Neuronal stem cell (in vitro differentiated cells): ENCODE measurements at regions not wholly inside any gene's neighbourhood (a gene's known extent, or its start where the extent isn't known, plus 50 kb on each side); places are given as distances from the start of the nearest gene placed in this dataset.

ENCODE experiments used
- DNase-seq: peaks from one replicate; pipeline ENCODE4 v3.0.0-alpha.2; 2013; ENCODE audit warnings: low spot score
- H2AFZ ChIP-seq: one replicate; pipeline ENCODE4 v1.6.1; 2013; ENCODE audit warnings: mild to moderate bottlenecking, low read length, inconsistent platforms
- H2AK5ac ChIP-seq: 2 replicates; pipeline ENCODE4 v1.6.1; 2013; ENCODE audit warnings: low read depth, mild to moderate bottlenecking, inconsistent platforms, low read length, moderate library complexity, mixed read lengths
- H2BK120ac ChIP-seq: 2 replicates; pipeline ENCODE4 v1.6.1; 2013; ENCODE audit warnings: low read depth, mild to moderate bottlenecking, inconsistent platforms, low read length, moderate library complexity, mixed read lengths
- H2BK12ac ChIP-seq: one replicate; pipeline ENCODE4 v1.6.1; 2013; ENCODE audit warnings: low read length, inconsistent platforms
- H2BK15ac ChIP-seq: 2 replicates; pipeline ENCODE4 v1.6.1; 2013; ENCODE audit warnings: mild to moderate bottlenecking, low read length, inconsistent platforms, mixed read lengths
- H2BK5ac ChIP-seq: one replicate; pipeline ENCODE4 v1.6.1; 2013; ENCODE audit warnings: inconsistent platforms, mild to moderate bottlenecking, low read length, moderate library complexity
- H3K14ac ChIP-seq: one replicate; pipeline ENCODE4 v1.6.1; 2013; ENCODE audit warnings: low read length, inconsistent platforms
- H3K18ac ChIP-seq: 2 replicates; pipeline ENCODE4 v1.6.1; 2013; ENCODE audit warnings: low read length, inconsistent platforms
- H3K23ac ChIP-seq: 2 replicates; pipeline ENCODE4 v1.6.1; 2013; ENCODE audit warnings: low read depth, mild to moderate bottlenecking, mixed read lengths, low read length, inconsistent platforms; ENCODE audit not compliant: poor library complexity
- H3K27ac ChIP-seq: replicated peaks from 3 replicates; pipeline ENCODE4 v1.5.1; 2013; ENCODE audit warnings: low read length, inconsistent platforms
- H3K27me3 ChIP-seq, 3 experiments: 2 replicates each; pipeline ENCODE4 v1.6.1; 2013; ENCODE audit warnings: low read length in 3 of 3, mild to moderate bottlenecking in 2 of 3, inconsistent platforms in 1 of 3, low read depth in 1 of 3, mixed read lengths in 1 of 3, moderate library complexity in 1 of 3; ENCODE audit not compliant: control insufficient read depth in 3 of 3, insufficient read depth in 3 of 3
- H3K36me3 ChIP-seq, 2 donors: replicated peaks in 1 of 2; 2 replicates each; pipeline ENCODE4 v1.6.1; 2013; ENCODE audit warnings: low read length in 2 of 2; ENCODE audit not compliant: control insufficient read depth in 2 of 2, insufficient read depth in 2 of 2
- H3K4ac ChIP-seq: 2 replicates; pipeline ENCODE4 v1.6.1; 2013; ENCODE audit warnings: inconsistent platforms, mild to moderate bottlenecking, low read length, moderate library complexity
- H3K4me1 ChIP-seq, 2 donors: 1 replicate in 1 of 2; 2 replicates in 1 of 2; pipeline ENCODE4 v1.6.1; 2013; ENCODE audit warnings: low read length in 2 of 2, low read depth in 1 of 2; ENCODE audit not compliant: control insufficient read depth in 2 of 2, insufficient read depth in 1 of 2
- H3K4me2 ChIP-seq: one replicate; pipeline ENCODE4 v1.6.1; 2013; ENCODE audit warnings: mild to moderate bottlenecking, low read length, inconsistent platforms; ENCODE audit not compliant: insufficient read depth, poor library complexity, severe bottlenecking
- H3K4me3 ChIP-seq, 2 donors: 2 replicates each; pipeline ENCODE4 v1.5.1; 2013; ENCODE audit warnings: low read length in 2 of 2, mild to moderate bottlenecking in 2 of 2, inconsistent platforms in 1 of 2, moderate library complexity in 1 of 2
- H3K79me1 ChIP-seq: one replicate; pipeline ENCODE4 v1.6.1; 2013; ENCODE audit warnings: low read depth, mild to moderate bottlenecking, inconsistent platforms, low read length, moderate library complexity
- H3K9ac ChIP-seq: one replicate; pipeline ENCODE4 v1.6.1; 2013; ENCODE audit warnings: mild to moderate bottlenecking, low read depth, low read length, inconsistent platforms; ENCODE audit not compliant: poor library complexity
- H3K9me3 ChIP-seq, 2 donors: replicated peaks in 1 of 2; 2 replicates each; pipeline versions ENCODE3 to v1.6.1; 2013; ENCODE audit warnings: low read length in 2 of 2, mild to moderate bottlenecking in 2 of 2, inconsistent platforms in 1 of 2, low read depth in 1 of 2, mixed read lengths in 1 of 2, moderate library complexity in 1 of 2; ENCODE audit not compliant: control insufficient read depth in 2 of 2, insufficient read depth in 1 of 2
- H4K8ac ChIP-seq: one replicate; pipeline ENCODE4 v1.6.1; 2013; ENCODE audit warnings: low read depth, mild to moderate bottlenecking, inconsistent platforms, low read length, moderate library complexity
- H4K91ac ChIP-seq: one replicate; pipeline ENCODE4 v1.6.1; 2013; ENCODE audit warnings: low read length, low read depth, mild to moderate bottlenecking, inconsistent platforms; ENCODE audit not compliant: poor library complexity
- WGBS, 2 donors: extraction: QIAGEN DNeasy Blood & Tissue Kit; methylation state at CpG; one replicate each; pipeline ENCODE4 v1.1.7; 2013; ENCODE audit warnings: missing lambda C conversion rate in 2 of 2, mixed read lengths in 1 of 2; ENCODE audit not compliant: insufficient read length in 2 of 2, insufficient replicate concordance in 1 of 2; ENCODE audit errors: extremely low coverage in 2 of 2; 5-methylcytosine and 5-hydroxymethylcytosine counted together

- Histone ChIP-seq H3K23ac (no peak overlapping the region), H3K4me3 (no peak overlapping the region), H3K27ac (no peak overlapping the region), H2BK15ac (no peak overlapping the region), H2AK5ac (no peak overlapping the region), H3K9ac (no peak overlapping the region), H3K4me1 (peaks cover 2% of the 10 kb centered on the region in 2 donors), H3K4ac (no peak overlapping the region), H3K79me1 (no peaks in the 10 kb centered on the region), H2BK120ac (no peak overlapping the region), H3K4me2 (no peak overlapping the region), H2BK5ac (no peak overlapping the region), H2BK12ac (no peak overlapping the region), H3K14ac (no peak overlapping the region), H4K91ac (no peak overlapping the region), H3K9me3 (no peaks in the 10 kb centered on the region), H2AFZ (no peak overlapping the region), H3K27me3 (no peaks in the 10 kb centered on the region), H4K8ac (no peak overlapping the region), H3K36me3 (no peaks in the 10 kb centered on the region), H3K18ac (no peak overlapping the region)
- no peak for DNase-seq
These were observed 439.1 kb downstream of the TLL1 start for GRCh38 chr4:166312166-166312565.

- Histone ChIP-seq H3K9ac (no peak overlapping the region), H3K4me3 (no peak overlapping the region), H3K27ac (no peak overlapping the region), H3K4me2 (no peak overlapping the region), H2AK5ac (no peak overlapping the region), H3K14ac (no peak overlapping the region), H3K4me1 (peaks cover 2% of the 10 kb centered on the region in 2 donors), H3K23ac (no peak overlapping the region), H4K91ac (no peak overlapping the region), H3K4ac (no peak overlapping the region), H3K18ac (no peak overlapping the region), H2BK5ac (no peak overlapping the region), H3K36me3 (no peaks in the 10 kb centered on the region), H2BK120ac (no peak overlapping the region), H2BK12ac (no peak overlapping the region), H2BK15ac (no peak overlapping the region), H2AFZ (no peak overlapping the region), H3K79me1 (peaks cover 2% of the 10 kb centered on the region), H4K8ac (no peak overlapping the region), H3K27me3 (no peaks in the 10 kb centered on the region), H3K9me3 (no peaks in the 10 kb centered on the region)
- DNase-seq, result no peak
- WGBS, 2 donors, result no CpG with 5 or more reads among the region's 1 CpG
These were observed 441.9 kb downstream of the TLL1 start for GRCh38 chr4:166314902-166315301.

GRCh38 chr4:166315721-166316467, 442.9 kb downstream of the TLL1 start:
- no peak overlapping the region for H2BK12ac ChIP-seq
- WGBS, 2 donors, result no CpG with 5 or more reads among the region's 11 CpGs
- H3K4me2 ChIP-seq, result no peak overlapping the region
- no peak overlapping the region for H3K4me3 ChIP-seq
- peaks cover 2% of the 10 kb centered on the region for H3K79me1 ChIP-seq
- H2BK120ac ChIP-seq, result no peak overlapping the region
- H3K23ac ChIP-seq, result no peak overlapping the region
- H4K91ac ChIP-seq, result no peak overlapping the region
- H4K8ac ChIP-seq, result no peak overlapping the region
- H3K9ac ChIP-seq, result no peak overlapping the region
- no peak overlapping the region for H2AK5ac ChIP-seq
- no peak for DNase-seq
- H2AFZ ChIP-seq, result no peak overlapping the region
- no peak overlapping the region for H3K4ac ChIP-seq
- no peaks in the 10 kb centered on the region for H3K9me3 ChIP-seq
- no peaks in the 10 kb centered on the region for H3K27me3 ChIP-seq
- no peak overlapping the region for H2BK5ac ChIP-seq
- H3K27ac ChIP-seq, result no peak overlapping the region
- no peak overlapping the region for H2BK15ac ChIP-seq
- H3K4me1 ChIP-seq, result peaks cover 2% of the 10 kb centered on the region in 2 donors
- H3K36me3 ChIP-seq, result no peaks in the 10 kb centered on the region
- no peak overlapping the region for H3K18ac ChIP-seq
- no peak overlapping the region for H3K14ac ChIP-seq

- no peak overlapping the region for H2BK120ac ChIP-seq
- no peak overlapping the region for H4K8ac ChIP-seq
- H2AFZ ChIP-seq, result no peak overlapping the region
- H2BK5ac ChIP-seq, result no peak overlapping the region
- no peak overlapping the region for H3K18ac ChIP-seq
- H3K9me3 ChIP-seq, result no peaks in the 10 kb centered on the region
- H3K4me3 ChIP-seq, result no peak overlapping the region
- DNase-seq, result no peak
- no peak overlapping the region for H3K4me2 ChIP-seq
- H2BK12ac ChIP-seq, result no peak overlapping the region
- no peak overlapping the region for H3K27ac ChIP-seq
- H3K4me1 ChIP-seq, result no peaks in the 10 kb centered on the region
- no peak overlapping the region for H2BK15ac ChIP-seq
- no peak overlapping the region for H3K23ac ChIP-seq
- no peak overlapping the region for H3K4ac ChIP-seq
- H3K36me3 ChIP-seq, result no peaks in the 10 kb centered on the region
- H3K27me3 ChIP-seq, result no peaks in the 10 kb centered on the region
- no peak overlapping the region for H4K91ac ChIP-seq
- no peak overlapping the region for H3K14ac ChIP-seq
- peaks cover 2% of the 10 kb centered on the region for H3K79me1 ChIP-seq
- no CpG with 5 or more reads among the region's 4 CpGs for WGBS, 2 donors
- H2AK5ac ChIP-seq, result no peak overlapping the region
- no peak overlapping the region for H3K9ac ChIP-seq
These were observed 445.9 kb downstream of the TLL1 start for GRCh38 chr4:166318810-166319525.
